ENCODE measurements at regions not wholly inside any gene's neighbourhood (a gene's known extent, or its start where the extent isn't known, plus 50 kb on each side); places are given as distances from the start of the nearest gene placed in this dataset.

DNA sequence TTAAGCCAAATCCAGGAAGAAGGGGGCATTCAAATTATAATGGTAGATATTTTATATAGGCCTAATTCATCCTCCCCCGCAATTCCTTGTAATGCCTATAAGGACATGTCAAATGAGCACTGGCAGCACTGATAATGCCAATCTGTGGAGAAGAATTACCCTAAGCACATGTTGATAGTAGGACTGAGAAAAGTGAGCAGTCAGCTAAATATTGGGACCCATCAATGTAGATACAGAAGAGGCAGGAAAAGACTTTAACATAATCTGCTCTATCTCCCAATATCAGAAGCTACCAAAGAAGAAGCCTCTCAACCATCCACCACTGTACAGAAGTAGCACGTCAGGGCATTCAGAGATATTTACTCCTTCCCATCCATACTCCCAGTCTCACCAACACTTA lies 101.3 kb upstream of the REG3A start:
- TF ChIP-seq, protein P1, sequence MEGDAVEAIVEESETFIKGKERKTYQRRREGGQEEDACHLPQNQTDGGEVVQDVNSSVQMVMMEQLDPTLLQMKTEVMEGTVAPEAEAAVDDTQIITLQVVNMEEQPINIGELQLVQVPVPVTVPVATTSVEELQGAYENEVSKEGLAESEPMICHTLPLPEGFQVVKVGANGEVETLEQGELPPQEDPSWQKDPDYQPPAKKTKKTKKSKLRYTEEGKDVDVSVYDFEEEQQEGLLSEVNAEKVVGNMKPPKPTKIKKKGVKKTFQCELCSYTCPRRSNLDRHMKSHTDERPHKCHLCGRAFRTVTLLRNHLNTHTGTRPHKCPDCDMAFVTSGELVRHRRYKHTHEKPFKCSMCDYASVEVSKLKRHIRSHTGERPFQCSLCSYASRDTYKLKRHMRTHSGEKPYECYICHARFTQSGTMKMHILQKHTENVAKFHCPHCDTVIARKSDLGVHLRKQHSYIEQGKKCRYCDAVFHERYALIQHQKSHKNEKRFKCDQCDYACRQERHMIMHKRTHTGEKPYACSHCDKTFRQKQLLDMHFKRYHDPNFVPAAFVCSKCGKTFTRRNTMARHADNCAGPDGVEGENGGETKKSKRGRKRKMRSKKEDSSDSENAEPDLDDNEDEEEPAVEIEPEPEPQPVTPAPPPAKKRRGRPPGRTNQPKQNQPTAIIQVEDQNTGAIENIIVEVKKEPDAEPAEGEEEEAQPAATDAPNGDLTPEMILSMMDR (conservative IDR thresholded peaks at IDR 0.05; ENCODE audit: low read length), result no peak
- no peak for TF ChIP-seq EZH2phosphoT487 (IDR thresholded peaks at IDR 0.05; ENCODE audit: borderline replicate concordance)
